ENCODE measurements at regions not wholly inside any gene's neighbourhood (a gene's known extent, or its start where the extent isn't known, plus 50 kb on each side); places are given as distances from the start of the nearest gene placed in this dataset.

- TF ChIP-seq CTCF (IDR thresholded peaks at IDR 0.05): no peak
- TF ChIP-seq POLR2A (IDR thresholded peaks at IDR 0.05): no peak
Observed at GRCh38 chr1:5436808-5437207, 555.4 kb downstream of the NPHP4 start.

Data from lower leg skin (tissue), 3 donors.